ENCODE measurements at regions not wholly inside any gene's neighbourhood (a gene's known extent, or its start where the extent isn't known, plus 50 kb on each side); places are given as distances from the start of the nearest gene placed in this dataset.

DNA sequence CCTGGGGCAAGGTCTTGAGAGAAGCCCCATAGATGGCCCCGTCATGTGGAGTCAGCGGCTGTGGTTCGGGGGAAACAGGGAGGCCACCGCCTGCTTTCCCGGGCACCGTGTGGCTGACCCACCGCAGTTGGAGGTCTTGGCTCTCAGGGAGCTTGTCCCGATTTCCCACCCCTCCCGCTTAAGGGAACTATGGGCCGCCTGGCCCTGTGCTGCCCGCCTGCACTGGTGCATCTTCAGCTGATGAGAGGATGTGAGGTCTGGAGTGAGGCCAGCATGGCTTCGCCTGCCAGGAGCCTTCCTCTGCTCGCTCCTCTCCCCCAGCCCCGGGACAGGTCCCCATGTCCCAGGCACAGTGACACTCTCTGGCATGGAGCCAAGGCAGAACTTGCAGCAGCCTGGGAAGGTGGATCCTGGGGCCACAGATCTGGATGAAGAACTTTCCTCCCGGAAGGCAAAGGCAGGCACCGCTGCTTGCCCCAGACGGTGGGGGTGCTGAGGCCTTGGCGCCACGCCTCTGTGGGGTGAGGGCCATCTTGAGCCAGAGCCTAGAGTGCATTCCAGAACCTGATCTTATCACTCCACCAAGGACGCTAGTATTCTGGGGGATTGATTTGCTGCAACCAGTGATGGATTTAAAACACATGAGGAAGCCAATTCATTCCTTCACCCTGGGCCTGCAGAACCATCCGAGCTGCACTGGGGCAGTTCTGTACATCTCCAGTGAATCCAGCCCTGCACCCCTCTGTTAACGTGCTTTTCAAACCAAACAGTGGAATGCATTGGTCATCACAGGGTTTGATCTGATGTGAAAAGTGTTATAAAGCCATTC, 178.6 kb upstream of the TNRC6C start:
- 73% methylated on average over 2 of the region's 22 CpGs for WGBS
- TF ChIP-seq EP300 (IDR thresholded peaks at IDR 0.05), result no peak
- no peak for TF ChIP-seq POLR2AphosphoS5 (IDR thresholded peaks at IDR 0.05)
- TF ChIP-seq, protein P1, sequence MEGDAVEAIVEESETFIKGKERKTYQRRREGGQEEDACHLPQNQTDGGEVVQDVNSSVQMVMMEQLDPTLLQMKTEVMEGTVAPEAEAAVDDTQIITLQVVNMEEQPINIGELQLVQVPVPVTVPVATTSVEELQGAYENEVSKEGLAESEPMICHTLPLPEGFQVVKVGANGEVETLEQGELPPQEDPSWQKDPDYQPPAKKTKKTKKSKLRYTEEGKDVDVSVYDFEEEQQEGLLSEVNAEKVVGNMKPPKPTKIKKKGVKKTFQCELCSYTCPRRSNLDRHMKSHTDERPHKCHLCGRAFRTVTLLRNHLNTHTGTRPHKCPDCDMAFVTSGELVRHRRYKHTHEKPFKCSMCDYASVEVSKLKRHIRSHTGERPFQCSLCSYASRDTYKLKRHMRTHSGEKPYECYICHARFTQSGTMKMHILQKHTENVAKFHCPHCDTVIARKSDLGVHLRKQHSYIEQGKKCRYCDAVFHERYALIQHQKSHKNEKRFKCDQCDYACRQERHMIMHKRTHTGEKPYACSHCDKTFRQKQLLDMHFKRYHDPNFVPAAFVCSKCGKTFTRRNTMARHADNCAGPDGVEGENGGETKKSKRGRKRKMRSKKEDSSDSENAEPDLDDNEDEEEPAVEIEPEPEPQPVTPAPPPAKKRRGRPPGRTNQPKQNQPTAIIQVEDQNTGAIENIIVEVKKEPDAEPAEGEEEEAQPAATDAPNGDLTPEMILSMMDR (IDR thresholded peaks at IDR 0.05), result no peak
- peaks cover 25 to 33% (median 26%) of the 10 kb centered on the region in 4 donors for H3K4me1 ChIP-seq
- peak overlapping the region in 2 of 4 donors; percentile 15 to 18 for H3K4me3 ChIP-seq
- H3K27me3 ChIP-seq, result no peaks in the 10 kb centered on the region
- no peak for DNase-seq (ENCODE audit: extremely low spot score)
- no peaks in the 10 kb centered on the region for H3K9me3 ChIP-seq
- peak overlapping the region; percentile 77 to 81 (median 78) for H3K27ac ChIP-seq (replicated peaks in 1 of 4)
- no peaks in the 10 kb centered on the region for H3K36me3 ChIP-seq
- intact Hi-C loops (cut with DNase I), result loop anchor here (10.0 kb wide), 1 partner anchor 235 kb away; no protein-coding TSS in a partner anchor

DNA sequence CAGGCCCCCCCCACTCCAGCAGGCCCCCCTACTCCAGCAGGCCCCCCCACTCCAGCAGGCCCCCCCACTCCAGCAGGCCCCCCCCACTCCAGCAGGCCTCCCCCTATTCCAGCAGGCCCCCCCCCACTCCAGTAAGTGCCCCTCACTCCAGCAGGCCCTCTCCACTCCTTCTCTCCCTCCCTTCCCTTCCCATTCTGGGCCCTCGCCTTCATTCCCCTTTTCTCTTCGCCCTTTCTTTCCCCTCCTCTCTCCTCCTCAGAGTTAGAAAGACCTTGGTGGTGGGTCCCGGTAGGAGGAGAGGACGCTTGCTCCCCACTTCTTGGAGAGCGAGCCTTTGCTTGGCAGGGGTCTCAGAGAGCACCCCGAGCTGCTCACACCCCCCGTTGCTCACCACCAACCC, 177.0 kb upstream of the TNRC6C start:
- TF ChIP-seq POLR2A (IDR thresholded peaks at IDR 0.05; ENCODE audit: low read depth) (no peak), EP300 (IDR thresholded peaks at IDR 0.05) (no peak), POLR2AphosphoS5 (IDR thresholded peaks at IDR 0.05) (no peak)
- TF ChIP-seq, protein P1 (IDR thresholded peaks at IDR 0.05), result no peak
- H3K27me3 ChIP-seq, result no peaks in the 10 kb centered on the region
- intact Hi-C loops (cut with DNase I), result no loop called here
- no peaks in the 10 kb centered on the region for H3K36me3 ChIP-seq
- H3K9me3 ChIP-seq, result no peaks in the 10 kb centered on the region
- DNase-seq (ENCODE audit: extremely low spot score), result no peak
- no peak overlapping the region for H3K27ac ChIP-seq (replicated peaks in 1 of 4)
- peaks cover 25 to 33% (median 26%) of the 10 kb centered on the region in 4 donors for H3K4me1 ChIP-seq
- WGBS, result 81% methylated on average over 7 of the region's 7 CpGs
- no peak overlapping the region for H3K4me3 ChIP-seq

DNA sequence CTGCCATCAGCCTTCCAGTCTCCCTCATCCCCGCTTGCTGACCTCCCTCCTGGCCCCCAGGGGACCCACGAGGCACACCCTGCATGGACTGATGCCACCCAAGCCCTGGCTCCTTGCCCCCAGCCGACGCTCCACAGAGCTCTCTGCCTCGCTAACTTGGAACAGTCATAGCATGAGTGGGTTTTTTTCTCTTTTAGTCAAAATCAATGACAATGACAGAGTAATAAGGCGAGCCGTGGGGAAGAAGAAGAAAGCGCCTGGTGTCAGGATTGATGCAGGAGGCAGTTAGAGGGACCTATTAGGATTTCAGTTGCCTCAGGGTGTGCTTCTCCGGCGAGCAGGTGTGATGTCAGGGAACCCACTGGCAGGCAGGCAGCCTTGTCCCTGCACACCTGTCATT, 176.3 kb upstream of the TNRC6C start:
- intact Hi-C loops (cut with DNase I), result no loop called here
- WGBS, result 85% methylated on average over 10 of the region's 10 CpGs
- Histone ChIP-seq H3K9me3 (no peaks in the 10 kb centered on the region), H3K4me1 (peaks cover 25 to 33% (median 26%) of the 10 kb centered on the region in 4 donors), H3K4me3 (no peak overlapping the region), H3K27ac (replicated peaks in 1 of 4) (no peak overlapping the region), H3K36me3 (no peaks in the 10 kb centered on the region), H3K27me3 (no peaks in the 10 kb centered on the region)
- no peak for DNase-seq (ENCODE audit: extremely low spot score)
- TF ChIP-seq, protein P1 (IDR thresholded peaks at IDR 0.05), result no peak
- TF ChIP-seq EP300 (IDR thresholded peaks at IDR 0.05), result no peak
- no peak for TF ChIP-seq POLR2A (IDR thresholded peaks at IDR 0.05; ENCODE audit: low read depth)
- no peak for TF ChIP-seq POLR2AphosphoS5 (IDR thresholded peaks at IDR 0.05)

DNA sequence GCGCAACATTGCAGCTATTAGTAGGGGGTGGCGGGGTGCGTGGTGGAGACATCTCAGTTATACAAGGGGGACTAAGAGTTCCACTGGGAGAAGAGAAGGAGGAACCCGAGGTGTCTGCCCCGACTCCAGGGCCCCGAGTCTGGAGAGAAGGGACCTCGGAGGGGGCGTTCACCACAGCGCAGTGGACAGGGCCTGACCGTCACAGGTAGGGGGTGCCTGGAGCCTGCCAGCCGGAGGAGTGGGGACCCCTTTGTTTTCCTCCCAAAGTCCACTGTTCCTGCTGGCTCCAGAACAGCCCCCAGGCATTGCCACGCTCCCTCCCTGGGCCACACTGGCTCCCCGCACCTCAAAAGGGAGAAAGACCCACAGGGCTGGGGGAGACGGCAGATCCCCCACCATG, 175.9 kb upstream of the TNRC6C start:
- no peak for DNase-seq (ENCODE audit: extremely low spot score)
- Histone ChIP-seq H3K36me3 (no peaks in the 10 kb centered on the region), H3K27me3 (no peaks in the 10 kb centered on the region), H3K9me3 (no peaks in the 10 kb centered on the region), H3K4me3 (no peak overlapping the region), H3K4me1 (peaks cover 25 to 32% (median 26%) of the 10 kb centered on the region in 4 donors), H3K27ac (replicated peaks in 1 of 4) (no peak overlapping the region)
- intact Hi-C loops (cut with DNase I), result no loop called here
- WGBS, result 88% methylated on average over 11 of the region's 14 CpGs
- TF ChIP-seq EP300 (IDR thresholded peaks at IDR 0.05) (no peak), POLR2A (IDR thresholded peaks at IDR 0.05; ENCODE audit: low read depth) (no peak), POLR2AphosphoS5 (IDR thresholded peaks at IDR 0.05) (no peak)
- TF ChIP-seq, protein P1 (IDR thresholded peaks at IDR 0.05), result no peak
